ENCODE measurements at regions not wholly inside any gene's neighbourhood (a gene's known extent, or its start where the extent isn't known, plus 50 kb on each side); places are given as distances from the start of the nearest gene placed in this dataset.

GRCh38 chr13:30126903-30127428 is 180.4 kb downstream of the KATNAL1 start:
- DNase-seq (ENCODE audit: low read depth), result no peak

GRCh38 chr13:30125422-30126073 is 181.8 kb downstream of the KATNAL1 start:
- peak; percentile 85 for DNase-seq (ENCODE audit: low read depth)

- no peak for DNase-seq (ENCODE audit: low read depth)
Measured at GRCh38 chr13:30124131-30124768, 183.1 kb downstream of the KATNAL1 start.

- DNase-seq (ENCODE audit: low read depth), result no peak
Measured at GRCh38 chr13:30123575-30123974, 183.8 kb downstream of the KATNAL1 start.

- no peak for DNase-seq (ENCODE audit: low read depth)
Measured at GRCh38 chr13:30121666-30122065, 185.7 kb downstream of the KATNAL1 start.

- no peak for DNase-seq (ENCODE audit: low read depth)
Measured at GRCh38 chr13:30121244-30121643, 186.1 kb downstream of the KATNAL1 start.

- no peak for DNase-seq (ENCODE audit: low read depth)
Measured at GRCh38 chr13:30120133-30120822, 187.1 kb downstream of the KATNAL1 start.

GRCh38 chr13:30119476-30119875 is 187.9 kb downstream of the KATNAL1 start:
- DNase-seq (ENCODE audit: low read depth), result peak; percentile 80

GRCh38 chr13:30116379-30116778 is 191.0 kb downstream of the KATNAL1 start:
- no peak for DNase-seq (ENCODE audit: low read depth)

- no peak for DNase-seq (ENCODE audit: low read depth)
Measured at GRCh38 chr13:30115257-30115600, 192.1 kb downstream of the KATNAL1 start.

- DNase-seq (ENCODE audit: low read depth), result peak; percentile 58
Measured at GRCh38 chr13:30114571-30115256, 192.6 kb downstream of the KATNAL1 start.

- DNase-seq (ENCODE audit: low read depth), result no peak
Measured at GRCh38 chr13:30113983-30114570, 193.3 kb downstream of the KATNAL1 start.

- DNase-seq (ENCODE audit: low read depth), result no peak
Measured at GRCh38 chr13:30113551-30113950, 193.8 kb downstream of the KATNAL1 start.

- DNase-seq (ENCODE audit: low read depth), result peak; percentile 88
Measured at GRCh38 chr13:30112602-30113435, 194.5 kb downstream of the KATNAL1 start.

- no peak for DNase-seq (ENCODE audit: low read depth)
Measured at GRCh38 chr13:30111810-30112209, 195.5 kb downstream of the KATNAL1 start.

GRCh38 chr13:30110301-30111070 is 196.9 kb downstream of the KATNAL1 start:
- DNase-seq (ENCODE audit: low read depth), result no peak

- no peak for DNase-seq (ENCODE audit: low read depth)
Measured at GRCh38 chr13:30109471-30110135, 197.7 kb downstream of the KATNAL1 start.

GRCh38 chr13:30108913-30109237 is 198.5 kb downstream of the KATNAL1 start:
- DNase-seq (ENCODE audit: low read depth), result no peak

- no peak for DNase-seq (ENCODE audit: low read depth)
Measured at GRCh38 chr13:30108216-30108912, 199.0 kb downstream of the KATNAL1 start.

All from GM04504 (cell line).